ENCODE measurements at regions not wholly inside any gene's neighbourhood (a gene's known extent, or its start where the extent isn't known, plus 50 kb on each side); places are given as distances from the start of the nearest gene placed in this dataset.
"Not testable (repeated sequence)": the region's sequence is repeated elsewhere in the genome, so short reads cannot be mapped to it uniquely, and the experiment has no call there.

DNA sequence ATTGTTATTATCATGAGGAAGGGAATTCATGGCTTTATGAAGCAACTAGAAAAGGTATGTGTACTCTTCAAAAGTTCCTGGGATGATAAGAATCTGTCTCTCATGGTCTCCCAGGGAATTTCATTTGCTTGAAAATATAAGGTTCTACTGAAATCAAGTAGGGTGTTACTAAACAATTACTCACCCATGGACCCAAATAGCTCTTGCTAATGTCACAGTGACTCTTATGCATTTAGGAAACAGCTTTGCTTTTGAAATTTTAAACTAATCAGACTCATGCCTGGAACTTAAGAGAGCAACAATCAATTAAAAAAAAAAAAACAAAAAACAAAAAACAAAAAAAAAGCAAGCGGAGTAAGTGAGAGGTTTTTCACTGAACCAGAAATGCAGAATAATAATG is 1546.3 kb upstream of the TENM4 start:
- DNase-seq: no peak

DNA sequence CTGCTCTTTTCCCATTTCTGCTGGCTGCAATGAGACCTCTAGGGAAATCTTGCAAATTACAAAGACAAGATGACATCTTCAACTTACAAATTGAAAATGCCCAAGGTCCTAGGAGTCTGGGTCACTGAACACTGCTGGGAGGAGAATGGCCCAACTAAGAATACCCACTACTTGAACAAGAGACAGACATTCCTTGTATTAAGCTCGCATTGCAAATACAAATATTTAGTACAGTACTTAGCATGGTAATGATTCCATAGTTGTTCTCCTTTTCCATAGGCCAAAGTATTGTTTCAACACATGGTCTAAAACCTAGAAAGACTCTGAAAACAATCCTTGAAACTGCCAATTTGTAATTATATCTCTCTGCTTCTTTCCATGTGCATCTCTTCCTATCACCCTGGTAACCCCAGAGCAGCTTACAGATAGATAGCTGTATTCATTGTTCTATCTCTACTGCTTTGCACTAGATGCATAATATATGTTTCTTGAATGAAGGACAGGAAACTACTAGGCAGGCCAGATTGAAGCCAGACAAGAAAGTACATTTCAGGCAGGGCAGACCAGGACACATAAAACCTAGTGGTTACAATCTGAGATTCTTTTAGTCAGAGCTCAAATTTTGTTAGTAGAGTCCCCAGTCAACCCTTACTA is 1545.7 kb upstream of the TENM4 start:
- DNase-seq: no peak

DNA sequence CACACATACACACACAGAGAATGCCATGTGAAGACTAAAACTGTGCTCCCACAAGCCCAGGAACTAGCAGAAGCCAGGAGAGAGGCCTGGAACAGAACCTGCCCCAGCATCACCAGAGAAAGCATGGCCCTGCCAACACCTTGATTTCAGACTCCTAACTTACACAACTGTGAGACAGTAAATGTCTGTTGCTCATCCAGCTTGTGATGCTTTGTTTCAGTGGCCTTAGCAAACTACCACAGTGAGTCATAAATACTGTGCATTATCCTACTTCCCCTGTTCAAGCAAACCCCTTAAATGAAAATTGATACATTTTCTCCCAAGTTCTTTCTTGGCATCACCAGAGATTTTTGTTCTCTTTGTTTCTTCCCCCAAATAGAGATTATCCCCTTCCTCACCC is 1539.4 kb upstream of the TENM4 start:
- DNase-seq: no peak

DNA sequence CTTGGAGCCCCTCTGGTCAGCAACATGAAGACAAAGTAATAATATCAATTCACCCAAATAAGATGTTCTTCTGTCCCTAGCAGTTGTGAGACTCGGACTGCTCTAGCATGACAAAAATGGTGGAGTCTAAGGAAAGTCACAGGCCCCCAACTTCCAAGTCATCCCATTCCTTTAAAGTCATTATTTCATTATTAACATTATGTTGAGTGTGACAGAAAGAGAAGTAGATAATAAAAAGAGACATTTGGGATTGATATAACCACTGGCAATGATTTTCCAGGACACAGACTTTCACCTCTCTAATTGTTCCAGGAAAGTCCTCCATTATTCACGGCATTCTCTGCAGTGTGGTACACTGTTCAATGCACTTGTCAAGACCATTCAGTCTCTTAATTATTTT is 1533.0 kb upstream of the TENM4 start:
- DNase-seq: no peak

DNA sequence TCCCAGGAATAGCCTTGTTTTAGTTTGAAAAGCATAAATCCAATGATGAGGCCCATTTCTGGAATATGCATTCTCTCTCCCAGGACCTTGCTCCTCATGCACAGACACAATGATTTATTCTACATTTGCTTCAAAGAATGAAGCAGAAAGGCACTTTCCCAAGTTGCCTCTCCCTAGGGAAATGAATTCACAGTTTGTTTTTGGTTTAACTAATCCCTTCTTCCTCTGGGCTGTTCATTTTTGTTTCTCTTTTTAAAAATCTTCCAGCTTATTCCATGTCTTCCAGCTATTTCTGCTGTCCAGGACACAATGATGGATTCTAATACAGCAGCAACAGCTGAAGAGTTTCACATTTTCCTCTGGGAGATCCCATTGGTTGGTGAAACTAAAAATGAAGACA is 1529.2 kb upstream of the TENM4 start:
- DNase-seq: no peak

DNA sequence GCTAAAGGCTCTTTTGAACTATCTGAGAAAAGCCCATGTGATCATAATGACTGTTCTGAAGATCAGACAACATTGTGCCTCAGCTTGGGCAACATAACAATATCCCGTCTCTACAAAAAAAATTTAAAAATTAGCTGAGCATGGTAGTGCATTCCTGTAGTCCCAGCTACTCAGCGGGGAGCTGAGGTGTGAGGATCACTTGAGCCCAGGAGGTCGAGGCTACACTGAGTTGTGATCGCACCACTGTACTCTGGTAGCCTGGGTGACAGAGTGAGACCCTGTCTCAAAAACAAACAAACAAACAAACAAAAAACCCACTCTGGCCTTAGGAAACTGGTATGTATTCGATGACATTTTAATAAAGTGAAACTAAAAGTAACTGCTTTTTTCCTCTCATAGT is 1526.8 kb upstream of the TENM4 start:
- no peak for DNase-seq

DNA sequence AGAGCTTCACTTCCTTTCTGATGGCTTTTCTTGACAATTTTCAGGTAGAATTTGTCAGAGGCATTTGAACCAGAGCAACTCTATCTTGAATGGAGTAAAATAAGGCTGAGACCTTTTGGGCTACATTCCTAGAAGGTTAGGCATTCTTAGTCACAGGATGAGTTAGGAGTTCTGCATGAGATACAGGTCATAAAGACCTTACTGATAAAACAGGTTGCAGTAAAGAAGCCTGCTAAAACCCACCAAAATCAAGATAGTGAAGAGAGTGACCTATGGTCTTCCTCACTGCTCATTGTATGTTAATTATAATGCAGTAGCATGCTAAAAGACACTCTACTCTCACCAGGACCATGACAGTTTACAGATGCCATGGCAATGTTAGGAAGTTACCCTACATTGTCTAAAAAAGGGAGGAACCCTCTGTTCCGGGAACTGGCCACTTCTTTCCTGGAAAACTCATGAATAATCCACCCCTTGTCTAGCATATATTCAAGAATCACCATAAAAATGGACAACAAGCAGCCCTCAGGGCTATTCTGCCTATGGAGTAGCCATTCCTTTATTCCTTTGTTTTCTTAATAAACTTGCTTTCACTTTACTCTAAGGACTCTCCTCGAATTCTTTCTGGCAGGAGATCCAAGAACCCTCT is 1519.7 kb upstream of the TENM4 start:
- DNase-seq: no peak

DNA sequence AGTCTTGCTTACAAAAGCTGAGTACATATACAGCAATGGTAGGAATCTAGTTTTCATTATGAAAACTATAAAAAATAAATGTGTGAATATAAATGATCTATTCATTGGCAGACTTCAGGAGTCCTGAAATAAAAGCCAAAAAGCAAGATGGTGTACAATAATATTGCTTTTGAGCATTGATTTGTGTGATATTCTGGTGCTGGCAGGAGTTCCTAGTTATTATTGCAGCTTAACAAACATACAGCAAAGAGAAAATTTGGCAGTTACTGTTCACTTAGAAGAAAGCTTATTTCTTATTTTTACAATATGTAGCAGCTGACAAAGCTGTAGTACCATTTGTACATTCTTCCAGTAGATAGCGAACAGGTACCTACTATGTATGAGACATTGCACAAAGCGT is 1518.9 kb upstream of the TENM4 start:
- no peak for DNase-seq

DNA sequence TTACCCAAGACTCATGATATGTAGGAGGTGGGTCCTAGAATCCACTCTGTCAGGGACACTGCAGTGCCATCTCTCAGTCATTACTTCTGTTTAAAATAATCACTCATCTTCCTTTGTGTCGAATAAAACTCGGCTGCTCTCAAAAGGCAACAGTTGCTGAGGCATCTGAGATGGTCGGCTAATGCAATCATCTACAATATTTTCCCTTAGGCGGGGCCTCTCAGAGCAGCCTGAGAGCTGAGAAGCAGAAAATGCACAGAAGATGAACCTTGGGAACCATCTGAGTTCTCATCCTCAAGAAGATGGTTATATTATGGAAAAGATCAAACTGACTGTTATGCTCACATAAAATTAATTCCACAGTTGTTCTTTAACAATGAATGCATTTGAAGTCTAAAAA is 1518.2 kb upstream of the TENM4 start:
- DNase-seq: no peak

DNA sequence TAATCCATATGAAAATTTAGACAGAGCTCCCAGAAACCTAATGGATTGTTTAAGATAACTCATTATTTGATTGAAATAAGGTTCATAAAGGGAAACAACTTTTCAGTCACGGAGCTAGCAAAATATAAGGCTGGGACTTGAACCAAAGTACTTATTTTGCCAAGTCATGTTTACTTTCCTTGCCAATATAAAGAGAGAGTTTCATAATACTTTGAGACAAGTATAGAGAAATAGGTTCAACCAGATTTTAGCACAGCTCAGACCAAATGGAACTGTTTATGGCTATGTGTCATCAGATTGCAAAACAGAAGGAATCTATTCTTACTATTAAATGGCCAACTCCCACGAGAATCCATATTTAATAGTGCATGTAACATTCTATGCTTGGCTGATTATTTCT is 1517.5 kb upstream of the TENM4 start:
- no peak for DNase-seq

DNA sequence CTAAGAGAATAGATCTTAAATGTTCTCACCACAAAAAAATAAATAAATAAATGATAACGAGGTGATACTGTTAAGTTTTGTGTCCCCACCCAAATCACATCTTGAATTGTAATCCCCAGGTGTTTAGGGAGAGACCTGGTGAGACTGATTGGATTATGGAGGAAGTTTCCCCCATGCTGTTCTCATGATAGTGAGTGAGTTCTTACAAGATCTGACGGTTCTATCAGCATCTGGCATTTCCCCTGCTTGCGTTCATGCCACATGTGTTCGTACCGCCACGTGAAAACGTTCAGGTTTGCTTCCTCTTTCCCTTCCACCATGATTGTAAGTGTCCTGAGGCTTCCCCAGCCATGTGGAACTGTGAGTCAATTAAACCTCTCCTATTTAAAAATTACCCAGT is 1514.8 kb upstream of the TENM4 start:
- no peak for DNase-seq

DNA sequence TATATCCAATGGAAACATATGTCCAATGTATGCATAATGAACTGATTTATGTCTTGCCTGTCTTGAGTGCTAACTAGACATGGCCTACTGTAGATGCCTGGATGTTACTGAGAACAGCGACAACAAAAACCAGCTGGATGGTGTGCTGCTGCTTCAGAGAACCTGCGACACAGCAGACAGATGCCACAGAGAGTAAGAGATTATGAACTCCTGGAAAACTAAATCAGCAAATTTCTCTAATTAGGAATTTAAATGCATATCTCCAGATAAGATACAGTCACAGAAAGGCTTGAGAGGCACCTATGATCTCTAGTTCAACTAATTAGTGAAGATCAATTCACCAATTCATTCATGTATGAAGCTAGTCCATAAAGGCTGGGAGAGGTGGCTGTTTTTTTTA is 1508.0 kb upstream of the TENM4 start:
- no peak for DNase-seq

DNA sequence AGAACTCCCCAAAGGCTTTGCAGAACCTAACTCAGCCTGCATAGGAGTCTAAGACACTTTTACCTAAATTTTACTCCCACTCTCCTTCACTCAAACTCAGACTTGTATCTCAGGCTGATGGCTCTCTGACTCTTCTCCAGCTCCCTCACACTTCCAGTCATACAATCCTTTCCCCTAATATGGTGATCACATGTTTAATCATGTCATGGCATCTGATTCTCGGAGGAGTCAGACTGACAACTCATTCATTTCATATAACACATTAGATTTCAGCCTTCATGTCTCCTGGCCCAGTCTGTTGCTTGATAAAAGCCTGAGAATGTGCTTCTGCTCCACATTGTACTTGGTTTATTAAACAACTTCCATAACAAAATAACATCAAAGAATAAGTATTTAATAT is 1503.9 kb upstream of the TENM4 start:
- DNase-seq: no peak

DNA sequence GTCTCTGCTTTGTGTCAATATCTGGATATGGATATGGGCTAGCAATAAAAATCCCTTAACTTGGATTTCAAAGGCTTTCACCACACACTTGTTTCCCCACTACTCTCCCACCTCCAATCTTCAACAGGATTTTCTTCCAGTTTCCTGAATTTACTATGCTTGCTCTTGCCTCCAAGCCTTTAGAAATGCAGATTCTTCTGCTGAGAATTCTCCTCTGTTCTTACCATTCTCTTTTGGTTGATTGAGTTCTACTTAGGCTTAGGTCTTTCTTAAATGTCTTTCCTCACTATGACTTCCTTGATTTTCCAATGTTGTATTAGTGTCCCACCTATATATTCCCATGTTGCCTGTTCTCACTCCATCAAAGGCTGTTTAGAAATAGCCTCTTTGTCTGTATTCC is 1502.4 kb upstream of the TENM4 start:
- no peak for DNase-seq

DNA sequence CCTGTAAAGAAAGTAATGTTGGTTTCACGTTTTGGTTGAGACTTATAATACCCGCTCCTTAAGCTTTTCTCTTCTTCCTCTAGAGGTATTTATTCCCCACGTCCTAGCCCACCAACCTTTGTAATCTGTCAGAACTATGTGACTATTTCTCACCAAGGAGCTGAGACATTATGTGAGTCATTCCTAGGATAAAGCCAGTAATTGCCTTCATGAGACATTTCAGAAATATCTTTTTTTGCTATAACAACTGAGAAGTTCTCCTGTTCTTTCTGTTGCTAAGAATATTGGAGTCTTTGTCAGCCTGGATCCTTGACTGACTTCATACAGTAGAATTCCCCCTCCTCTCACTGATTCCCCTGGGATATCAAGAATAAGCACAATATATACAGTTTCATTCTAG is 1497.0 kb upstream of the TENM4 start:
- DNase-seq: no peak

DNA sequence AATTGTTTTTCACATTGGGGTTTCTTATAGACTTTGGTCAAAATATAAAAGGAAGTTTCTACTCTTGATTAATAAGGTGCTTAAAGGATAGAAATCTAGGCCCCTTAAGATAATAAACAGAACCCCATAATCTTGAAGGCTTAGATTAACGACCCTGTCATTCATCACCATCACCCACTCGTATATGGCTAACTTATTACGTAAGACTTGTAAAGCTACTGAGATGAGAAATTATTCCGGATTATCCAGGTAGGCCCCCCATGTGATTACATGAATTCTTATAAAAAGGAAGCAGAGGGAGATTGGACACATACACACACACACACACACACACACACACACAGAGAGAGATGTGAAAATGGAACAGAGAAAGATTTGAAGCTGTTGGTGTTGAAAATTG is 1489.2 kb upstream of the TENM4 start:
- no peak for DNase-seq

DNA sequence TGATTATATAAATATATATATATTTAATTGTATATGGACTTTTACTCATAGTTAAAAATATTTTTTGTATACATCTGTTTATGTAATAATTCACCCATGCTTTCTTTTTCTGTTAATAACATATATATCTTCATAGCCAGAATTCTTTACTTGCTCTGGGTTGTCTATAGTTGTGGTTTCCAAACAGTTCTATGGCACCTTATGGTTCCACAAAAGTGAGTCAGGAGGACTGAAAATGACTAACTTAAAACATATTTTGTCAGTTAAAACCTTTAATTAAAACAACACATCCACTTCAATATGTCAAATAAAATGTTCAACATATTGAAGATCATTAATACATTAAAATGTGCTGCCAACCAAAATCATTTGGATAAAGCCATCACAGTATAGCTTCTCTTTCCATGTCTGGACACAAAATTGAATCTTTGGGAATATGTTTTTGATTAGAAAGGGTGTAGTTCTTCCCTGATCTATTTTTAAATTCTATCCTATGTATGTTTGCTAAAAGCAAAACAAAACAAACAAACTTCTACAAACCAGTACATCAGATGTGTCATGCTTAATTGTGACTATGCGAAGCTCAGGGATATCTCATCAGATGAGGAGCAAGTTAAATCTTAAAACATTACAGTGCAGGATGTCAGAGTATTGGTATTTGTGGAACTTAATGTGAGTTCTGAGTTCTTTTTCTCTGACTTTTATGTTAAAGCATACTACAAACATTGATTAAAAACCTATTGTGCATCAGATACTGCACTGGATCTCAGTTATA is 1488.4 kb upstream of the TENM4 start:
- DNase-seq: no peak

DNA sequence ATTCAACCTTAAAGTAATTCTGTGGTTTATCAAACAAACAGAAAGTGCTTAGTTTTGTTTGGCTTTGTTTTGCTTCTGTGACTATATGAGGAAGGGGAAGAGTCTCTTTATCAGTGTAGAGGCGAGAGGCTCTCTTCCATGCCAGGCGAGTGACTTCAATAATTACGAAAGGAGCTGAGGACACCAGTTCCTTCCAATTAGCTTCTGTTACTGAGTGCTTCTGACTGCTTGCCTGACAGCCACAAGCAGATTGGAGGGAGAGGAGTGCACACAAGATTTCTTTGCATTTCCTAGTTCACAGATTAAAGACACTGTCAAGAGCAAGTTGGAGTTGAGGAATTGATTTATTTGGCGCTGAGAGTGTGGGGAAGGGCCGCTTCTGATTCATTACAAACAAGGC is 1484.5 kb upstream of the TENM4 start:
- no peak for DNase-seq

DNA sequence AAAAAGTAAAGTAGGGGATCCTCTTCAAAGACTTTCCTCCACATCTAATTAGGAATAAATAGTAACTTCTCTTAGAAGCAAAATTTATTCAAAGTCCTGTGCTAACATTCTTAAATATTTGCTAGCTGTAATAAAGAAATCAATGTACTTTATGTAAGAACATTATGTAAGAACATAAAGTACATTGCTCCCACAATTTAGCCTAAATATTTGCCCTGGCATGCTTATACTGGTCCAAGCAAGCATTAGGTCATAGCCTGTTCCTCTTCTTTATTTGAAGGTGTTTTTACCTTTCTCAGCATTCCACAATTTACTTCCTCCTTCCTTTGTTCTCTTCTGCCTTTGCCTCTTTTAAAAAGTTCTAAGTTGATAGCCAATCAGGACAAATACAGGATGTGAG is 1480.5 kb upstream of the TENM4 start:
- not testable (repeated sequence) for DNase-seq

DNA sequence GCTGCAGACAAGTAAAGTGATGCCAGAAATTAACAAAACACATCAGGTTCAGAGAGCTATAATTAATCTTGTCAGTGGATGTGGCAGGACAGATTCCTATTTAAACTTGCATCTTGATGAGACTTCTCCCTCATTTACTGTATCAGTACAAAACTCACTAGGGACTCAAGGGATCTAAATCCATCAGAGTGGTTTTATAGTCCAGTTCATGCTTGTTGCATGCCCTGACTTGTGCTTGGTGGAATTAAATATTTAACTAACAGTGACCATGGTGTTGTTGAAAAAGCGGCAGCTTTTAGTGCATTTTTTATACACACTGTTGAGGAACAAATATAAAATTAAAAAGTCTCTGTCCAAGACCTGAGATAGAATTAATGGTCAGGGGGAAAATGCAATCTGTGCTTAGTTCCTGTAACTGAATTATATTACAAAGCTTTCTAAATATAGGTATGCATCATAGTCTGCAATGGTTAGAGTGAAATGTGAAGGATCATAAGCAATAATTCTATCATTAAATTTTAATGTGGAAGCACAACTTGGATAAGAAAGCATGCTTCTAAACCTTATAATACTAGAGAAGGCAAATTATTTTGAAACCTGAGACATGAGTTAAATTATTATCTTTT is 1475.5 kb upstream of the TENM4 start:
- DNase-seq: no peak

DNA sequence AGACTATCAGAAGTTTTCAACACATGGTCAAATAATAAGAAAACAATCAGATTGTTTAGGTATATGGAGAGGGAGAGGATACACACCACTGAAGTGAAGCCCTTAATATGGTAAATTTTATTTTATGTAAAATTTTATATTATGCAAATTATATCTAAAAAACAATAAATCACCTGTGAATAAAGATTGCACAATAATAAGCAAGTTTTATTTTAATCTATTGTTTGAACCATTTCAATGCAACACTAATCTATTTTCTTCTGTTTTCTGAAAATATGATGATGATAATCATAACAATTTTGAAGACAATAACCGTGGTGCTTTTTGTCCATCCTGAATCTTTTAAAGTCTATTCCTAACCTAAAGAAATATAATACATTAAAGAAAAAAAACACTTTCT is 1473.5 kb upstream of the TENM4 start:
- DNase-seq: no peak

DNA sequence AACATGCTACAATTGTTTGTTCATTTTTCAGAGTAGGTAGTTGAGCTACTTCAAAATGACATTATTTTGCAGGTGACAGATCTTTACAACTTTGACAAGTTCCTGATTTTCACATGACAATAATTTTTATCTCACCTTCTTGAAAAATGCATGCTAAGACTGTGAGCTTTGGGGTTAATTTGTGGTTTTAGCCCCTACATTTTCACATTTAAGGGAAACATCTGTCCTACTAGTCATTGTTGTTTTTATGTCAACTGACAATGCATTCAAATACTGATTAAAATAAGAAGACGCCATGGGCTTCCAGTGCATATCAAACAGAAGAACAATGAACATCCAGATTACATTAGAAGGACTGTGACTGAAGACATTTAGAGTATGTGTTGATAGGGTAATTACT is 1470.8 kb upstream of the TENM4 start:
- no peak for DNase-seq

DNA sequence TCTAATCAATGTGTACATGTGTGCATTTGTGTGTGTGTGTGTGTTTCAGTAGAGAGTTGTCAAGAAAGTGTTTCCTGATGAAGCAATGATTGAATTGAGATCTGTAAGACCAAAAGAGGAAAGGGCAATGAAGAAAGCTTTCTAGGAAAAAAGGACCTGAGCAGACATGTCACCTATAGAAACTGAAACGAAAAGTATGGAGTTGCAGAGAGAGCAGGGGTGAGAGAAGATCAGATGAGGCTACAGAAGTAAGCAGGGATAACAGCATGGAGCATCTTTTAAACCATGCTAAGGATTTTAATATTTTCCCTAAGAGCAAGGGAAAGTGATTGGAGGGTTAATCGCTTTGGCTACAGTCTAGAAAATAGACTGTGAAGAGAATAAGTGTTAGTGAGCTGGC is 1459.4 kb upstream of the TENM4 start:
- no peak for DNase-seq

DNA sequence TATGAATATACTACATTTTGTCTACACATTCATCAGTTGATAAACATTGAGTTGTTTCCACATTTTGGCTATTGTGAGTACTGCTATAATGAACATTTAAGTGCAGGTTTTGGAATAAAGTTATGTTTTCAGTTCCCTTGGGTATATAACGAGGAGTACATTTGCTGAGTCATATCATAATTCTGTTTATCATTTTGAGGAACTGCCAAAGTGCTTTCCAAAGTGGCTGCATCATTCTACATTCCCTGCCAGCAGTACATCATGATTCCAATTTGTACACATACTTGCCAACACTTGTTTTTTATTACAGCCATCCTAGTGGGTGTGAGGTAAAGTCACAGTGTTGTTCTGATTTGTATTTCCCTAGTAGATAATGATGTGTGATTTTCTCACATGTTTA is 1458.6 kb upstream of the TENM4 start:
- no peak for DNase-seq

Data from NCI-H2171 treated with DMSO at 0.1 percent for 48 hours (cell line).